ENCODE measurements at regions not wholly inside any gene's neighbourhood (a gene's known extent, or its start where the extent isn't known, plus 50 kb on each side); places are given as distances from the start of the nearest gene placed in this dataset.

GRCh38 chr2:139946690-139947089 lies 1166.5 kb upstream of the NXPH2 start:
- TF ChIP-seq CTCF (IDR thresholded peaks at IDR 0.05; ENCODE audit: low read depth, low read length) (no peak), POLR2A (IDR thresholded peaks at IDR 0.05; ENCODE audit: extremely low read depth, insufficient read length) (no peak), MAX (IDR thresholded peaks at IDR 0.05; ENCODE audit: low read depth, low read length) (no peak), MYC (IDR thresholded peaks at IDR 0.05; ENCODE audit: low read depth, low read length) (no peak)

Measured in NB4 (cell line).